Colonic mucosa (tissue), 4 donors: ENCODE measurements at regions not wholly inside any gene's neighbourhood (a gene's known extent, or its start where the extent isn't known, plus 50 kb on each side); places are given as distances from the start of the nearest gene placed in this dataset.

Source experiments
- DNase-seq: peaks from one replicate; pipeline ENCODE4 v3.0.0-alpha.2; 2020
- H3K27ac ChIP-seq: fragments of 200-600 bp; one replicate; pipeline ENCODE4 v1.8.0; 2021
- H3K27me3 ChIP-seq: fragments of 200-600 bp; one replicate; pipeline ENCODE4 v1.8.0; 2021
- H3K36me3 ChIP-seq: fragments of 200-600 bp; one replicate; pipeline ENCODE4 v1.8.0; 2021
- H3K4me1 ChIP-seq: fragments of 200-600 bp; one replicate; pipeline ENCODE4 v1.8.0; 2021; ENCODE audit warnings: mild to moderate bottlenecking
- H3K4me3 ChIP-seq: fragments of 200-600 bp; one replicate; pipeline ENCODE4 v1.8.0; 2021
- H3K9ac ChIP-seq, 2 donors: one replicate each; pipeline ENCODE4 v1.7.0; 2013; ENCODE audit warnings: control low read depth in 2 of 2, low read depth in 2 of 2, low read length in 2 of 2
- H3K9me3 ChIP-seq: fragments of 200-600 bp; one replicate; pipeline ENCODE4 v1.8.0; 2021
- intact Hi-C: fragments of 100-400 bp; cut with DNase I; formaldehyde crosslinking; loops from one replicate; pipeline ENCODE4 v1.14.1; 2022
- TF ChIP-seq, protein P1 (sequence below): fragments of 200-600 bp; IDR thresholded peaks from one replicate; pipeline ENCODE4 v1.8.0; 2022; ENCODE audit warnings: antibody characterized with exemption, mild to moderate bottlenecking
- donor health status: healthy.
- donor health status: DM: no; HTN: no; CAD: no.
- donor health status: DM: no; HTN: no; CAD: no.

DNA sequence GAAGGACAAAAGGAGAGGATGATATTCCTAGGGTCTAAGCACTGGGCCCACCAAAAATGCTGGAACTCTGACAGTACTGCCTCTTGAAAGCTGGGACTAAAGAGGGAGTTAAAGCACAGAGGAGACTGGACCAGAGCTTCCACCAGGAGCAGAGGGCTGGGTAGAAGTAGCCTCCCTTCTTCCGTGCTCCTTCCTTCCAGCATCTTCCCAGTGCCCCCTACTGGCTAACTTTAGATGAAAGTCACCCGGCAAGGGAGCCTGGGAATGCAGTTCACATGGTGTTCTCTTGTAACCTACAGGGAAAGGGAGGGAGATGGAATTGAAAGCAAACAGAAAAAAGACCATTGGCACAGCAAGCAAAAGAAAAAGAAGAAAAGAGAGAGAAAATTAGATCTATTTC is 106.1 kb upstream of the COL8A1 start:
- Histone ChIP-seq H3K4me1 (no peaks in the 10 kb centered on the region), H3K27me3 (no peaks in the 10 kb centered on the region), H3K27ac (no peak overlapping the region), H3K9ac (no peak overlapping the region), H3K9me3 (no peaks in the 10 kb centered on the region), H3K4me3 (no peak overlapping the region), H3K36me3 (no peaks in the 10 kb centered on the region)
- TF ChIP-seq, protein P1, sequence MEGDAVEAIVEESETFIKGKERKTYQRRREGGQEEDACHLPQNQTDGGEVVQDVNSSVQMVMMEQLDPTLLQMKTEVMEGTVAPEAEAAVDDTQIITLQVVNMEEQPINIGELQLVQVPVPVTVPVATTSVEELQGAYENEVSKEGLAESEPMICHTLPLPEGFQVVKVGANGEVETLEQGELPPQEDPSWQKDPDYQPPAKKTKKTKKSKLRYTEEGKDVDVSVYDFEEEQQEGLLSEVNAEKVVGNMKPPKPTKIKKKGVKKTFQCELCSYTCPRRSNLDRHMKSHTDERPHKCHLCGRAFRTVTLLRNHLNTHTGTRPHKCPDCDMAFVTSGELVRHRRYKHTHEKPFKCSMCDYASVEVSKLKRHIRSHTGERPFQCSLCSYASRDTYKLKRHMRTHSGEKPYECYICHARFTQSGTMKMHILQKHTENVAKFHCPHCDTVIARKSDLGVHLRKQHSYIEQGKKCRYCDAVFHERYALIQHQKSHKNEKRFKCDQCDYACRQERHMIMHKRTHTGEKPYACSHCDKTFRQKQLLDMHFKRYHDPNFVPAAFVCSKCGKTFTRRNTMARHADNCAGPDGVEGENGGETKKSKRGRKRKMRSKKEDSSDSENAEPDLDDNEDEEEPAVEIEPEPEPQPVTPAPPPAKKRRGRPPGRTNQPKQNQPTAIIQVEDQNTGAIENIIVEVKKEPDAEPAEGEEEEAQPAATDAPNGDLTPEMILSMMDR = peak; percentile 53
- intact Hi-C loops = no loop called here
- peak; percentile 49 for DNase-seq

DNA sequence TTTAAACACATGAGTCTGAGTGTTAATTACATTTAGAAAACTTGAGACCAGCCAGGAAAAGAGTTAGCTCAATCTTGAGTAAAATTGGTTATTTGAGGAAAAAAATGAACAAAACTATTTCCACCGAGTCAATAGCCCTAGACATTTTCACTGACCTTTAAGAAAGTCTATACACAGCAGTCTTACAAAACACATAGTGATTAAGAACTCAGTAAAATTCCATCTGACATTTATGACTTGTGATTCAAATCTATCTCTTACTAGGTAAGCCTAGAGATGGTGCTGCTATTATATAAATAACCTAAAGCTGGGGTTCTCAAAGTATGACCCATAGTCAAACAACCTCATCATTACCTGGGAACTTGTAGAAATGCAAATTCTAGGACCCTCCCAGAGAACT is 109.1 kb upstream of the COL8A1 start:
- no peak for DNase-seq
- no peak overlapping the region for H3K9ac ChIP-seq
- intact Hi-C loops = loop anchor here (10.0 kb wide), 1 partner anchor 504 kb away; no protein-coding TSS in a partner anchor
- no peak overlapping the region for H3K27ac ChIP-seq
- H3K4me3 ChIP-seq = no peak overlapping the region
- no peaks in the 10 kb centered on the region for H3K36me3 ChIP-seq
- TF ChIP-seq, protein P1 = no peak
- no peaks in the 10 kb centered on the region for H3K4me1 ChIP-seq
- H3K27me3 ChIP-seq = no peaks in the 10 kb centered on the region
- H3K9me3 ChIP-seq = no peaks in the 10 kb centered on the region

DNA sequence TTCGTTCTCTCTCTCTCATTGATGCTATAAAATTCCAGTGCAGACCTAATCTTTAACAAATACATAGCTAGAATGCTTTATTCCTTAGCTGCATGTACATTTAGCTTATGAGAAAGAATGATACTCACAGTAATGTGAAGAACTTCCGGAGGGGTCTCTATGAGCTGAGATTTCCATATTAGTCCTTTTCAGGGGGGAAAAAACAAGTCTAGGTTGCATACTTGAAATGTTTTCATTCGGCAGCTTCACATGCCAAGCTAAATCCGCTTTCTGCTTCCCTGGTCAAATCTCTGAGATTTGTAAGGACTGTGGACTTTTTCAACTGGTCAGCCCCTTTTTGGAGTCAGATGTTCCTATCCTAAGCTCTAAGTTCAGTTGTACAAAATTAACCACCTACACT is 111.5 kb upstream of the COL8A1 start:
- Histone ChIP-seq H3K4me3 (no peak overlapping the region), H3K27me3 (no peaks in the 10 kb centered on the region), H3K9ac (no peak overlapping the region), H3K4me1 (no peaks in the 10 kb centered on the region), H3K36me3 (no peaks in the 10 kb centered on the region), H3K27ac (no peak overlapping the region), H3K9me3 (no peaks in the 10 kb centered on the region)
- TF ChIP-seq, protein P1 = no peak
- no peak for DNase-seq
- intact Hi-C loops = loop anchor here (10.0 kb wide), 1 partner anchor 502 kb away; no protein-coding TSS in a partner anchor

DNA sequence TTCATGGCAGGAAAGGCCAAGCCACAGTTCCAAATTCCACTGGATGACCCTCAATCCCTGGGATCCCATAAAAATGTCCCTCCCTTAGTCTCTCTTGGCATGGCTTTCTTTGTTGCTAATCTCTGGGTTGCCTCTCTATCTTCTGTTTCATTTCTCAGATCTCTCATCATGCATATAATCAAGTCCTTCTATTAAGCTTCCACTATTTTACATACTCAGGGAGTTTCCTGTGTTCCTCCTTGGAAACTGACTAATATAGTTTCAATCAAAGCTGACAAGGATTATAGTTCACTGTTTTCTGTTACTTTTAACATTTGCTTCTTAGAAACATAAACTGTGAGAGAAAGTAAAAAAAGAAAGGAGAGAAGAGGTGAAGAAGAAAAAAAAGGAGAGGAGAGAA is 113.8 kb upstream of the COL8A1 start:
- Histone ChIP-seq H3K27me3 (no peaks in the 10 kb centered on the region), H3K9me3 (no peaks in the 10 kb centered on the region), H3K4me3 (no peak overlapping the region), H3K4me1 (no peaks in the 10 kb centered on the region), H3K36me3 (no peaks in the 10 kb centered on the region), H3K9ac (no peak overlapping the region), H3K27ac (no peak overlapping the region)
- no peak for DNase-seq
- intact Hi-C loops = loop anchor here (10.0 kb wide), 1 partner anchor 500 kb away; no protein-coding TSS in a partner anchor
- TF ChIP-seq, protein P1 = no peak

DNA sequence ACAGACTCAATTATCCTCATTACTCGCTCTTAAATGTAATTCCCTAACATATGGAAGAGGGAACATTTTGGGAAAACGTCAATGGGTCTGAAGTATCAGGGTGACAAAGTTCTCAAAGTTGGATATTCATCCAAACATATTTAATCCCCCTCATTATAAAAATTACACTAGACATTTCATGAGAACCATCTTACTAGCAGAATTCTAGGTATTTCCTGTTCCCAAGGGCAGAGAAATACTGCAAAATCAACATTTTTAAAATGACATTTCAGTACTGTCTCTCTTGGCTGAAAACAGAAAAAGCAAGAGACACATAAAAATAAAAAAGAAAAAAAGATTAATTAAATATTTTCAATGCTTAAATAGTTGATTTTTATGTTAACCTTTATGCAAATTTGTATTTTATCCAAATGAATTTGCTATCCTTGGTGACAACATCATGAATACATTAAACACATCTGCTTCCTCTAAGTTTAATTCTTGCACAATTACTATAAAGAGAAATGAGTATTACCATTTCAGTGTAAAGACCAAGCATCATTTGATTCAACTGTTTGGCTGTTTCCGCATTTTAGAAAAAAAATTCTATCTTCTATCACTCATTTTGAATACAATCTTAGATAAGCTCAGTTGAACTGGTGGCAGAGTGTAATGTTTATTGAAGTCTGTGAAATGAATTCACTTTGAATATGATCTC is 114.8 kb upstream of the COL8A1 start:
- Histone ChIP-seq H3K9me3 (no peaks in the 10 kb centered on the region), H3K27ac (no peak overlapping the region), H3K4me1 (no peaks in the 10 kb centered on the region), H3K9ac (no peak overlapping the region), H3K4me3 (no peak overlapping the region), H3K36me3 (no peaks in the 10 kb centered on the region), H3K27me3 (no peaks in the 10 kb centered on the region)
- DNase-seq = no peak
- intact Hi-C loops = loop anchor here (10.0 kb wide), 1 partner anchor 499 kb away; no protein-coding TSS in a partner anchor
- TF ChIP-seq, protein P1 = no peak
